GM10248 (cell line): ENCODE measurements at regions not wholly inside any gene's neighbourhood (a gene's known extent, or its start where the extent isn't known, plus 50 kb on each side); places are given as distances from the start of the nearest gene placed in this dataset.
"Not testable (repeated sequence)": the region's sequence is repeated elsewhere in the genome, so short reads cannot be mapped to it uniquely, and the experiment has no call there.

ENCODE experiments used
- CTCF ChIA-PET: fragments of 300-600 bp; sonication (Branson Sonifier 250); formaldehyde crosslinking; extraction: SDS; loops from one replicate; lab custom pipeline; 2021; ENCODE audit warnings: antibody characterized with exemption; lab: Yijun Ruan, JAX
- POLR2A ChIA-PET: fragments of 350-650 bp; sonication (Branson Sonifier 250); formaldehyde crosslinking; extraction: SDS; loops from one replicate; lab custom pipeline; 2020; ENCODE audit warnings: antibody characterized with exemption; lab: Yijun Ruan, JAX
- DNase-seq: peaks from one replicate; pipeline ENCODE4 v3.0.0; 2012; ENCODE audit errors: extremely low spot score
- CTCF ChIP-seq: IDR thresholded peaks from 2 replicates; pipeline ENCODE4 v1.5.1; 2012; ENCODE audit warnings: mild to moderate bottlenecking, low read depth; ENCODE audit errors: extremely low read depth, missing control alignments, control extremely low read depth

- ChIA-PET CTCF (interaction anchor here (0.7 to 2.6 kb wide), 6 partner anchors 8 to 1244 kb away, joined by 3 to 7 read pairs (median 4); no protein-coding TSS in a partner anchor), POLR2A (no interaction called here)
- DNase-seq, result no peak
- TF ChIP-seq CTCF, result no peak
Measured at GRCh38 chr14:101628975-101629374, 67.7 kb downstream of the DIO3 start.

- TF ChIP-seq CTCF, result no peak
- DNase-seq, result no peak
- ChIA-PET CTCF (interaction anchor here (1.0 to 2.6 kb wide), 4 partner anchors 10 to 1249 kb away, joined by 3 to 7 read pairs (median 3); no protein-coding TSS in a partner anchor), POLR2A (no interaction called here)
Measured at GRCh38 chr14:101630056-101630965, 69.0 kb downstream of the DIO3 start.

GRCh38 chr14:101631199-101631598 is 69.9 kb downstream of the DIO3 start:
- no peak for TF ChIP-seq CTCF
- no peak for DNase-seq
- ChIA-PET POLR2A (no interaction called here), CTCF (interaction anchor here (1.0 to 2.6 kb wide), 4 partner anchors 8 to 1249 kb away, joined by 3 to 7 read pairs (median 4); no protein-coding TSS in a partner anchor)

- CTCF ChIA-PET, result interaction anchor here (1.1 kb wide), 1 partner anchor 9 kb away, joined by 4 read pairs; no protein-coding TSS in a partner anchor
- POLR2A ChIA-PET, DNase-seq: not testable (repeated sequence)
Measured at GRCh38 chr14:101631970-101632369, 70.7 kb downstream of the DIO3 start.

GRCh38 chr14:101632520-101632919 is 71.2 kb downstream of the DIO3 start:
- no peak for TF ChIP-seq CTCF
- ChIA-PET POLR2A (no interaction called here), CTCF (interaction anchor here (1.1 kb wide), 1 partner anchor 9 kb away, joined by 4 read pairs; no protein-coding TSS in a partner anchor)
- no peak for DNase-seq

- CTCF ChIA-PET, result no interaction called here
- no peak for DNase-seq
- POLR2A ChIA-PET, result no interaction called here
- TF ChIP-seq CTCF, result no peak
Measured at GRCh38 chr14:101633276-101633675, 72.0 kb downstream of the DIO3 start.
